H1 (cell line): ENCODE measurements at regions not wholly inside any gene's neighbourhood (a gene's known extent, or its start where the extent isn't known, plus 50 kb on each side); places are given as distances from the start of the nearest gene placed in this dataset.

ENCODE experiments used
- CTCF ChIA-PET: fragments of 300-600 bp; sonication (Branson Sonifier 250); formaldehyde crosslinking; loops from one replicate; lab custom pipeline; 2021; ENCODE audit not compliant: partially characterized antibody; lab: Charles Lee
- POLR2A ChIA-PET: fragments of 300-600 bp; sonication (Branson Sonifier 250); formaldehyde crosslinking; loops from one replicate; lab custom pipeline; 2021; ENCODE audit warnings: inconsistent platforms; ENCODE audit not compliant: partially characterized antibody; lab: Charles Lee
- DNase-seq, 2 experiments: peaks; one replicate each; pipeline versions ENCODE4 v3.0.0 to v3.0.0-alpha.2; 2010 to 2022; ENCODE audit warnings: low spot score in 2 of 2, low read depth in 1 of 2, mixed read lengths in 1 of 2
- FAIRE-seq: peaks from 2 replicates; lab custom pipeline; 2011; peaks lifted over from hg19 to GRCh38; lab: Jason Lieb, UNC
- H2AFZ ChIP-seq: 2 replicates; pipeline ENCODE4 v1.8.1; 2012; ENCODE audit warnings: low read length, inconsistent platforms
- H2AK5ac ChIP-seq: 2 replicates; pipeline ENCODE4 v1.6.1; 2013; ENCODE audit warnings: low read depth, low read length
- H2BK120ac ChIP-seq: replicated peaks from 2 replicates; pipeline ENCODE3; 2013; ENCODE audit warnings: low read depth, low read length, inconsistent platforms
- H2BK12ac ChIP-seq: 2 replicates; pipeline ENCODE4 v1.6.1; 2013; ENCODE audit warnings: low read depth, low read length
- H2BK15ac ChIP-seq: 2 replicates; pipeline ENCODE4 v1.6.1; 2013; ENCODE audit warnings: low read length
- H2BK20ac ChIP-seq: 2 replicates; pipeline ENCODE4 v1.6.1; 2013; ENCODE audit warnings: low read length
- H2BK5ac ChIP-seq: 2 replicates; pipeline ENCODE4 v1.6.1; 2013; ENCODE audit warnings: low read depth, low read length
- H3K14ac ChIP-seq: 2 replicates; pipeline ENCODE4 v1.6.1; 2013; ENCODE audit warnings: inconsistent platforms; ENCODE audit not compliant: insufficient read length
- H3K18ac ChIP-seq: 2 replicates; pipeline ENCODE4 v1.6.1; 2013; ENCODE audit warnings: low read length; ENCODE audit errors: extremely low read depth
- H3K23ac ChIP-seq: 2 replicates; pipeline ENCODE4 v1.6.1; 2013; ENCODE audit warnings: inconsistent platforms; ENCODE audit not compliant: insufficient read length
- H3K23me2 ChIP-seq: 2 replicates; pipeline ENCODE4 v1.6.1; 2013; ENCODE audit warnings: low read depth, low read length
- H3K27ac ChIP-seq: 2 replicates; pipeline ENCODE4 v1.6.1; 2011; ENCODE audit warnings: low read depth, low read length, inconsistent platforms
- H3K27me3 ChIP-seq, 4 experiments: replicated peaks in 1 of 4; 1 replicate in 1 of 4; 2 replicates in 3 of 4; pipeline versions ENCODE4 v1.6.1 to v1.8.1; 2011 to 2013; ENCODE audit warnings: low read length in 3 of 4, mild to moderate bottlenecking in 3 of 4, inconsistent platforms in 2 of 4, mixed read lengths in 2 of 4, moderate library complexity in 1 of 4; ENCODE audit not compliant: control insufficient read depth in 3 of 4, insufficient read depth in 3 of 4; ENCODE audit errors: extremely low read depth in 1 of 4
- H3K36me3 ChIP-seq, 4 experiments: 2 replicates each; pipeline versions ENCODE4 v1.6.1 to v1.8.1; 2011 to 2013; ENCODE audit warnings: mild to moderate bottlenecking in 4 of 4, low read length in 3 of 4, moderate library complexity in 2 of 4, control low read depth in 1 of 4, inconsistent platforms in 1 of 4; ENCODE audit not compliant: insufficient read depth in 4 of 4, control insufficient read depth in 2 of 4
- H3K4ac ChIP-seq: replicated peaks from 2 replicates; pipeline ENCODE3; 2013; ENCODE audit warnings: low read length, low read depth, mixed read lengths, inconsistent platforms; ENCODE audit not compliant: insufficient read length
- H3K4me1 ChIP-seq, 4 experiments: replicated peaks in 1 of 4; 1 replicate in 1 of 4; 2 replicates in 3 of 4; pipeline versions ENCODE4 v1.6.1 to v1.8.1; 2011 to 2013; ENCODE audit warnings: low read length in 3 of 4, inconsistent platforms in 2 of 4, mixed read lengths in 1 of 4; ENCODE audit not compliant: insufficient read depth in 4 of 4, control insufficient read depth in 3 of 4
- H3K4me2 ChIP-seq, 2 experiments: 2 replicates each; pipeline versions ENCODE4 v1.6.1 to v1.8.1; 2011 to 2013; ENCODE audit warnings: low read depth in 2 of 2, low read length in 2 of 2, control low read depth in 1 of 2, inconsistent platforms in 1 of 2, mild to moderate bottlenecking in 1 of 2; ENCODE audit not compliant: insufficient read depth in 1 of 2
- H3K4me3 ChIP-seq, 4 experiments: fragments of 200-600, 300-600 bp in 1 of 4; sonication (generic), shearing (Covaris generic), sonication (Bioruptor Twin) in 1 of 4; 2 replicates each; pipeline versions ENCODE4 v1.5.1 to v1.8.1; 2011 to 2016; ENCODE audit warnings: low read length in 4 of 4, low read depth in 3 of 4, control low read depth in 2 of 4, inconsistent platforms in 2 of 4, mild to moderate bottlenecking in 2 of 4, mixed read lengths in 1 of 4, moderate library complexity in 1 of 4; ENCODE audit not compliant: insufficient read depth in 2 of 4; ENCODE audit errors: extremely low read depth in 1 of 4
- H3K56ac ChIP-seq: replicated peaks from 2 replicates; pipeline ENCODE3; 2013; ENCODE audit warnings: low read depth, mild to moderate bottlenecking, mixed read lengths, low read length, inconsistent platforms; ENCODE audit not compliant: insufficient read length
- H3K79me1 ChIP-seq: 2 replicates; pipeline ENCODE4 v1.6.1; 2013; ENCODE audit warnings: low read depth, low read length, control low read depth
- H3K79me2 ChIP-seq, 2 experiments: 2 replicates each; pipeline versions ENCODE4 v1.6.1 to v1.8.1; 2012 to 2013; ENCODE audit warnings: low read length in 2 of 2, mild to moderate bottlenecking in 2 of 2, inconsistent platforms in 1 of 2; ENCODE audit not compliant: insufficient read depth in 2 of 2, control insufficient read depth in 1 of 2
- H3K9ac ChIP-seq, 4 experiments: replicated peaks in 1 of 4; 1 replicate in 1 of 4; 2 replicates in 3 of 4; pipeline versions ENCODE4 v1.6.1 to v1.8.1; 2011 to 2013; ENCODE audit warnings: low read depth in 3 of 4, low read length in 3 of 4, control low read depth in 2 of 4, mild to moderate bottlenecking in 2 of 4, moderate library complexity in 2 of 4, inconsistent platforms in 1 of 4; ENCODE audit errors: extremely low read depth in 1 of 4
- H3K9me3 ChIP-seq, 2 experiments: 2 replicates each; pipeline versions ENCODE4 v1.6.1 to v1.8.1; 2012 to 2013; ENCODE audit warnings: mild to moderate bottlenecking in 2 of 2, moderate library complexity in 2 of 2, control low read depth in 1 of 2, inconsistent platforms in 1 of 2, low read depth in 1 of 2, low read length in 1 of 2, mixed read lengths in 1 of 2; ENCODE audit not compliant: insufficient read depth in 2 of 2
- H4K20me1 ChIP-seq, 2 experiments: replicated peaks in 1 of 2; 2 replicates each; pipeline versions ENCODE3 to v1.8.1; 2011 to 2013; ENCODE audit warnings: inconsistent platforms in 2 of 2, low read length in 2 of 2, mild to moderate bottlenecking in 1 of 2; ENCODE audit not compliant: insufficient read depth in 2 of 2, control insufficient read depth in 1 of 2
- H4K5ac ChIP-seq: 2 replicates; pipeline ENCODE4 v1.6.1; 2013; ENCODE audit warnings: low read length, low read depth, mixed read lengths, inconsistent platforms; ENCODE audit not compliant: insufficient read length
- H4K8ac ChIP-seq: 2 replicates; pipeline ENCODE4 v1.8.0; 2013; ENCODE audit warnings: mild to moderate bottlenecking, moderate library complexity, low read length, inconsistent platforms; ENCODE audit not compliant: insufficient read depth; ENCODE audit errors: extremely low read depth
- H4K91ac ChIP-seq: replicated peaks from 2 replicates; pipeline ENCODE3; 2013; ENCODE audit warnings: low read length, mixed read lengths, inconsistent platforms; ENCODE audit not compliant: insufficient read length
- ATF3 ChIP-seq: IDR thresholded peaks from 2 replicates; pipeline ENCODE4 v1.6.1; 2011; ENCODE audit warnings: low read depth, mild to moderate bottlenecking, low read length; ENCODE audit not compliant: insufficient read depth
- BACH1 ChIP-seq: IDR thresholded peaks from 2 replicates; pipeline ENCODE4 v1.6.1; 2012; ENCODE audit warnings: low read length, improper control_type of control experiment
- CBX8 ChIP-seq: fragments of 300-800, 300-1000 bp; sonication (generic); IDR thresholded peaks from 2 replicates; pipeline ENCODE4 v1.7.1; 2016; ENCODE audit warnings: low read depth, low read length, borderline replicate concordance
- CEBPB ChIP-seq: IDR thresholded peaks from 2 replicates; pipeline ENCODE4 v1.6.1; 2012; ENCODE audit warnings: low read depth, low read length
- CHD1 ChIP-seq: IDR thresholded peaks from 2 replicates; pipeline ENCODE4 v1.6.1; 2012; ENCODE audit warnings: low read depth, low read length, improper control_type of control experiment
- EP300 ChIP-seq, 2 experiments: IDR thresholded peaks; 1 replicate in 1 of 2; 2 replicates in 1 of 2; pipeline ENCODE4 v1.6.1; 2011 to 2012; ENCODE audit warnings: low read depth in 2 of 2, low read length in 2 of 2, mild to moderate bottlenecking in 2 of 2, borderline replicate concordance in 1 of 2, inconsistent platforms in 1 of 2, moderate library complexity in 1 of 2
- HDAC6 ChIP-seq: IDR thresholded peaks from one replicate; pipeline ENCODE4 v1.7.1; 2012; ENCODE audit warnings: low read depth, mild to moderate bottlenecking, inconsistent platforms, low read length, moderate library complexity
- MAFK ChIP-seq: IDR thresholded peaks from 2 replicates; pipeline ENCODE4 v1.6.1; 2012; ENCODE audit warnings: low read depth, mild to moderate bottlenecking, improper control_type of control experiment, low read length
- MAX ChIP-seq: IDR thresholded peaks from 2 replicates; pipeline ENCODE4 v1.6.1; 2012; ENCODE audit warnings: inconsistent platforms
- NANOG ChIP-seq: IDR thresholded peaks from 2 replicates; pipeline ENCODE4 v1.6.1; 2011; ENCODE audit warnings: low read length, low read depth, mild to moderate bottlenecking, inconsistent platforms; ENCODE audit not compliant: insufficient read depth, poor library complexity, severe bottlenecking
- PHF8 ChIP-seq: fragments of 200-600 bp; sonication (generic); conservative IDR thresholded peaks from 2 replicates; pipeline ENCODE4 v1.7.1; 2012; ENCODE audit warnings: low read depth, mild to moderate bottlenecking, inconsistent platforms, low read length, moderate library complexity
- SAP30 ChIP-seq: fragments of 300-600 bp; sonication (generic); IDR thresholded peaks from 2 replicates; pipeline ENCODE4 v1.7.1; 2012; ENCODE audit warnings: low read length, moderate library complexity, mild to moderate bottlenecking, inconsistent platforms; ENCODE audit not compliant: insufficient read depth, insufficient replicate concordance
- SIX5 ChIP-seq: IDR thresholded peaks from 2 replicates; pipeline ENCODE4 v1.6.1; 2011; ENCODE audit warnings: mild to moderate bottlenecking, low read depth, low read length
- TCF12 ChIP-seq: IDR thresholded peaks from 2 replicates; pipeline ENCODE4 v1.6.1; 2011; ENCODE audit warnings: low read depth, mild to moderate bottlenecking, low read length
- TEAD4 ChIP-seq: IDR thresholded peaks from 2 replicates; pipeline ENCODE4 v1.6.1; 2012; ENCODE audit warnings: low read depth, low read length, inconsistent platforms, mixed read lengths

- Histone ChIP-seq H3K56ac (no peak overlapping the region), H4K5ac (no peak overlapping the region), H3K27me3 (no peaks in the 10 kb centered on the region), H3K18ac (no peak overlapping the region), H3K9me3 (no peaks in the 10 kb centered on the region), H2AK5ac (no peak overlapping the region), H4K91ac (no peak overlapping the region), H3K27ac (no peak overlapping the region), H3K4me1 (no peaks in the 10 kb centered on the region), H2BK20ac (no peak overlapping the region), H4K20me1 (no peaks in the 10 kb centered on the region), H3K23me2 (no peaks in the 10 kb centered on the region), H3K14ac (no peak overlapping the region), H2BK120ac (no peak overlapping the region), H3K9ac (no peak overlapping the region), H2BK12ac (no peak overlapping the region), H3K4ac (no peak overlapping the region), H3K79me2 (no peaks in the 10 kb centered on the region), H2BK5ac (no peak overlapping the region), H4K8ac (no peak overlapping the region), H2AFZ (no peak overlapping the region), H3K36me3 (no peaks in the 10 kb centered on the region), H3K4me2 (no peak overlapping the region), H3K79me1 (no peaks in the 10 kb centered on the region), H3K23ac (no peak overlapping the region), H2BK15ac (no peak overlapping the region), H3K4me3 (no peak overlapping the region)
- CTCF ChIA-PET = no interaction called here
- FAIRE-seq (no peak), DNase-seq (no peak)
- POLR2A ChIA-PET = interaction anchor here (1.1 kb wide), 1 partner anchor 18 kb away, joined by 4 read pairs; no protein-coding TSS in a partner anchor
- no peak for TF ChIP-seq BACH1
- TF ChIP-seq SIX5 = no peak
- no peak for TF ChIP-seq PHF8
- no peak for TF ChIP-seq MAX
- TF ChIP-seq SAP30 = no peak
- no peak for TF ChIP-seq ATF3
- TF ChIP-seq CBX8 = no peak
- TF ChIP-seq CEBPB = no peak
- no peak for TF ChIP-seq TEAD4
- TF ChIP-seq MAFK = no peak
- TF ChIP-seq CHD1 = no peak
- TF ChIP-seq TCF12 = no peak
- TF ChIP-seq NANOG = no peak
- TF ChIP-seq HDAC6 = no peak
- TF ChIP-seq EP300 (IDR thresholded peaks at IDR 0.05; ENCODE audit: borderline replicate concordance in 1 of 2, low read depth in 2 of 2, low read length in 2 of 2) = no peak
Measured at GRCh38 chr1:88434836-88435235, 249.2 kb upstream of the PKN2 start.
